ENCODE measurements at regions not wholly inside any gene's neighbourhood (a gene's known extent, or its start where the extent isn't known, plus 50 kb on each side); places are given as distances from the start of the nearest gene placed in this dataset.

DNA sequence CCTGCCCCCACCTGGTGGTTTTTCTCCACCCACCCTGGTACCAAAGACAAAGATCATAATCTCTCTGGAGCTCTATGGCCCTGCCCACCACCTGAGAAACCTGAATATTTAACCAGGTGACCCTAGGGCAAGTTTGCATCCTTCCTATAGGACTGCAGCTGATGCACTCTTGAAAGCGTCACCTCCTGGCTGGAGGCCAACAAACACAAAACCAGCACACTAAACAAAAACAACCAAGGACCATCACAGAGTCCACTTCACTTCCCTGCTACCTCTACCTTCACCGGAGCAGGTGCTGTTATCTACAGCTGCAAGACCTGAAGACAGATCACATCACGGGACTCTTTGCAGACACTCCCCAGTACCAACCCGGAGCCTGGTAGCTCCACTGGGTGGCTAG, 296.7 kb upstream of the FGF13 start:
- WGBS, 2 experiments (ENCODE audit: extremely low coverage in 1 of 2, insufficient coverage in 1 of 2, insufficient read length in 1 of 2, insufficient replicate concordance in 2 of 2, low coverage in 1 of 2, low lambda C conversion rate in 2 of 2, missing lambda C conversion rate in 1 of 2): 84% methylated on average over 4 of the region's 4 CpGs; no CpG with 5 or more reads in 1 of the 2 experiments
- H3K23ac ChIP-seq (ENCODE audit: insufficient read length): no peak overlapping the region
- H3K27ac ChIP-seq (ENCODE audit: low read depth, low read length): no peak overlapping the region
- H3K56ac ChIP-seq (replicated peaks; ENCODE audit: insufficient read length, low read depth, low read length): no peak overlapping the region
- no peak overlapping the region for H2AK5ac ChIP-seq (ENCODE audit: low read depth, low read length)
- H4K20me1 ChIP-seq (replicated peaks in 1 of 2; ENCODE audit: control insufficient read depth in 1 of 2, insufficient read depth in 2 of 2, low read length in 2 of 2): no peaks in the 10 kb centered on the region
- H2AFZ ChIP-seq (ENCODE audit: low read length): no peak overlapping the region
- DNase-seq (ENCODE audit: low read depth in 1 of 2, low spot score in 2 of 2): no peak
- H4K91ac ChIP-seq (replicated peaks; ENCODE audit: insufficient read length, low read length): no peak overlapping the region
- H2BK5ac ChIP-seq (ENCODE audit: low read depth, low read length): no peak overlapping the region
- H3K4me3 ChIP-seq (ENCODE audit: extremely low read depth in 1 of 4, insufficient read depth in 2 of 4, low read depth in 3 of 4, low read length in 4 of 4): no peak overlapping the region
- no peaks in the 10 kb centered on the region for H3K4me1 ChIP-seq (replicated peaks in 1 of 4; ENCODE audit: control insufficient read depth in 3 of 4, insufficient read depth in 4 of 4, low read length in 3 of 4)
- H3K4ac ChIP-seq (replicated peaks; ENCODE audit: insufficient read length, low read depth, low read length): no peak overlapping the region
- no peaks in the 10 kb centered on the region for H3K9me3 ChIP-seq (ENCODE audit: insufficient read depth in 2 of 2, low read depth in 1 of 2, low read length in 1 of 2)
- ChIA-PET CTCF (ENCODE audit: partially characterized antibody) (no interaction called here), POLR2A (ENCODE audit: partially characterized antibody) (no interaction called here)
- no peaks in the 10 kb centered on the region for H3K23me2 ChIP-seq (ENCODE audit: low read depth, low read length)
- no peak overlapping the region for H3K14ac ChIP-seq (ENCODE audit: insufficient read length)
- H2BK15ac ChIP-seq (ENCODE audit: low read length): no peak overlapping the region
- no peaks in the 10 kb centered on the region for H3K79me2 ChIP-seq (ENCODE audit: control insufficient read depth in 1 of 2, insufficient read depth in 2 of 2, low read length in 2 of 2)
- no peaks in the 10 kb centered on the region for H3K27me3 ChIP-seq (replicated peaks in 1 of 4; ENCODE audit: control insufficient read depth in 3 of 4, extremely low read depth in 1 of 4, insufficient read depth in 3 of 4, low read length in 3 of 4)
- H3K4me2 ChIP-seq (ENCODE audit: insufficient read depth in 1 of 2, low read depth in 2 of 2, low read length in 2 of 2): no peak overlapping the region
- no peak overlapping the region for H3K9ac ChIP-seq (replicated peaks in 1 of 4; ENCODE audit: extremely low read depth in 1 of 4, low read depth in 3 of 4, low read length in 3 of 4)
- no peak for FAIRE-seq
- no peak overlapping the region for H4K5ac ChIP-seq (ENCODE audit: insufficient read length, low read depth, low read length)
- H3K36me3 ChIP-seq (ENCODE audit: control insufficient read depth in 2 of 4, insufficient read depth in 4 of 4, low read length in 3 of 4): no peaks in the 10 kb centered on the region
- no peak overlapping the region for H2BK120ac ChIP-seq (replicated peaks; ENCODE audit: low read depth, low read length)
- H4K8ac ChIP-seq (ENCODE audit: extremely low read depth, insufficient read depth, low read length): no peak overlapping the region
- H2BK12ac ChIP-seq (ENCODE audit: low read depth, low read length): no peak overlapping the region
- no peaks in the 10 kb centered on the region for H3K79me1 ChIP-seq (ENCODE audit: low read depth, low read length)
- no peak overlapping the region for H2BK20ac ChIP-seq (ENCODE audit: low read length)
- no peak overlapping the region for H3K18ac ChIP-seq (ENCODE audit: extremely low read depth, low read length)
- TF ChIP-seq KDM4A (IDR thresholded peaks at IDR 0.05; ENCODE audit: low read depth, low read length, severe bottlenecking) (no peak), SIN3A (conservative IDR thresholded peaks at IDR 0.05 in 1 of 2, IDR thresholded peaks at IDR 0.05 in 1 of 2; ENCODE audit: low read depth in 1 of 2, low read length in 2 of 2) (no peak), RFX5 (IDR thresholded peaks at IDR 0.05; ENCODE audit: borderline replicate concordance, low read depth, low read length) (no peak), SP4 (IDR thresholded peaks at IDR 0.05; ENCODE audit: low read length) (no peak), TCF12 (IDR thresholded peaks at IDR 0.05; ENCODE audit: low read depth, low read length) (no peak), SP1 (IDR thresholded peaks at IDR 0.05; ENCODE audit: low read depth, low read length) (no peak), HDAC2 (IDR thresholded peaks at IDR 0.05; ENCODE audit: borderline replicate concordance in 1 of 2, low read depth in 2 of 2, low read length in 2 of 2) (no peak), E2F6 (IDR thresholded peaks at IDR 0.05) (no peak), CREB1 (IDR thresholded peaks at IDR 0.05) (no peak), POLR2A (IDR thresholded peaks at IDR 0.05; ENCODE audit: control extremely low read depth in 1 of 2, low read depth in 2 of 2, low read length in 2 of 2) (no peak), MAX (IDR thresholded peaks at IDR 0.05) (no peak), TEAD4 (IDR thresholded peaks at IDR 0.05; ENCODE audit: low read depth, low read length) (no peak), EP300 (IDR thresholded peaks at IDR 0.05; ENCODE audit: borderline replicate concordance in 1 of 2, low read depth in 2 of 2, low read length in 2 of 2) (no peak), SUZ12 (IDR thresholded peaks at IDR 0.05; ENCODE audit: low read length) (no peak), TAF7 (optimal IDR thresholded peaks at IDR 0.05; ENCODE audit: borderline replicate concordance, low read depth, low read length) (no peak)
